GM12878 (cell line): ENCODE measurements at regions not wholly inside any gene's neighbourhood (a gene's known extent, or its start where the extent isn't known, plus 50 kb on each side); places are given as distances from the start of the nearest gene placed in this dataset.

Source experiments
- ATAC-seq: fragments of 200-7000 bp; cut with Tn5 transposase; 3 replicates; pipeline ENCODE4 v1.9.1; 2020; ENCODE audit warnings: mild to moderate bottlenecking, moderate library complexity
- BruUV-seq: library from RNA; stranded (reverse); fragments of 400-500 nt; replicated peaks from 2 replicates; lab custom pipeline; 2021; lab: Mats Ljungman, UMichigan
- CTCF ChIA-PET: fragments of 300-600 bp; sonication (Branson Sonifier 250); formaldehyde crosslinking; extraction: SDS; loops from one replicate; lab custom pipeline; 2021; ENCODE audit warnings: inconsistent platforms; lab: Yijun Ruan, JAX
- POLR2A ChIA-PET: fragments of 350-600 bp; formaldehyde crosslinking; extraction: SDS; loops from one replicate; lab custom pipeline; 2021; ENCODE audit warnings: inconsistent platforms; lab: Charles Lee
- RAD21 ChIA-PET: fragments of 300-600 bp; sonication (Branson Sonifier 250); formaldehyde crosslinking; loops from one replicate; lab custom pipeline; 2023; ENCODE audit warnings: antibody characterized with exemption; ENCODE audit not compliant: unreplicated experiment; lab: Charles Lee
- SMC1A ChIA-PET: fragments of 300-600 bp; sonication (Branson Sonifier 250); formaldehyde crosslinking; loops from one replicate; lab custom pipeline; 2023; ENCODE audit not compliant: unreplicated experiment, uncharacterized antibody; lab: Charles Lee
- DNase-seq: peaks from one replicate; pipeline ENCODE4 v3.0.0-alpha.2; 2011; ENCODE audit warnings: low read depth, low spot score
- FAIRE-seq: peaks from 3 replicates; lab custom pipeline; 2011; peaks lifted over from hg19 to GRCh38; lab: Jason Lieb, UNC
- H2AFZ ChIP-seq: 2 replicates; pipeline ENCODE4 v1.6.0; 2011; ENCODE audit warnings: low read depth, low read length, control low read depth; ENCODE audit not compliant: control insufficient read depth
- H3K27ac ChIP-seq: 2 replicates; pipeline ENCODE4 v1.5.1; 2011; ENCODE audit warnings: control low read depth; ENCODE audit not compliant: control insufficient read depth, insufficient read depth
- H3K27me3 ChIP-seq, 2 experiments: replicated peaks in 1 of 2; 2 replicates each; pipeline versions ENCODE4 v1.6.0 to v1.6.1; 2011; ENCODE audit warnings: low read length in 1 of 2; ENCODE audit not compliant: control insufficient read depth in 2 of 2, insufficient read depth in 2 of 2
- H3K36me3 ChIP-seq, 2 experiments: 2 replicates each; pipeline ENCODE4 v1.5.1; 2011; ENCODE audit warnings: low read length in 1 of 2; ENCODE audit not compliant: control insufficient read depth in 2 of 2, insufficient read depth in 2 of 2
- H3K4me1 ChIP-seq: 2 replicates; pipeline ENCODE4 v1.6.1; 2011; ENCODE audit warnings: mild to moderate bottlenecking, low read length, moderate library complexity, mixed read lengths; ENCODE audit not compliant: control insufficient read depth, insufficient read depth
- H3K4me2 ChIP-seq: 2 replicates; pipeline ENCODE4 v1.6.0; 2011; ENCODE audit warnings: control low read depth; ENCODE audit not compliant: control insufficient read depth, insufficient read depth
- H3K4me3 ChIP-seq: fragments of 200-600 bp; sonication (generic); 2 replicates; pipeline ENCODE4 v1.5.1; 2016
- H3K79me2 ChIP-seq: 2 replicates; pipeline ENCODE4 v1.6.0; 2011; ENCODE audit warnings: low read length; ENCODE audit not compliant: control insufficient read depth, insufficient read depth
- H3K9ac ChIP-seq: 2 replicates; pipeline ENCODE4 v1.8.0; 2011; ENCODE audit warnings: low read length, control low read depth, mixed read lengths; ENCODE audit not compliant: control insufficient read depth, insufficient read depth
- H3K9me3 ChIP-seq: replicated peaks from 3 replicates; pipeline ENCODE4 v1.5.1; 2011; ENCODE audit warnings: mild to moderate bottlenecking, low read length; ENCODE audit not compliant: control insufficient read depth, insufficient read depth
- H4K20me1 ChIP-seq: 2 replicates; pipeline ENCODE4 v1.6.0; 2011; ENCODE audit not compliant: control insufficient read depth, insufficient read depth
- BCLAF1 ChIP-seq: fragments of 450-650 bp; IDR thresholded peaks from 2 replicates; pipeline ENCODE4 v1.6.1; 2017; ENCODE audit warnings: antibody characterized with exemption, mild to moderate bottlenecking, moderate library complexity
- CTCF ChIP-seq, 3 experiments: IDR thresholded peaks in 2 of 3; conservative IDR thresholded peaks in 1 of 3; 2 replicates each; pipeline ENCODE4 v1.5.1; 2011; ENCODE audit warnings: low read depth in 3 of 3, low read length in 3 of 3, mild to moderate bottlenecking in 3 of 3, control low read depth in 2 of 3, moderate library complexity in 2 of 3, inconsistent platforms in 1 of 3, mixed read lengths in 1 of 3; ENCODE audit not compliant: control insufficient read depth in 2 of 3, insufficient read depth in 1 of 3; ENCODE audit errors: extremely low read depth in 1 of 3
- LARP7 ChIP-seq: fragments of 450-650 bp; IDR thresholded peaks from 2 replicates; pipeline ENCODE4 v1.6.1; 2017; ENCODE audit warnings: mild to moderate bottlenecking
- RAD21 ChIP-seq: IDR thresholded peaks from 2 replicates; pipeline ENCODE4 v1.6.1; 2011; ENCODE audit warnings: mild to moderate bottlenecking, low read depth, low read length, moderate library complexity; ENCODE audit not compliant: insufficient read depth
- SMAD1 ChIP-seq: fragments of 450-650 bp; IDR thresholded peaks from 2 replicates; pipeline ENCODE4 v1.6.1; 2018; ENCODE audit warnings: mild to moderate bottlenecking, low read depth; ENCODE audit not compliant: partially characterized antibody
- SMC3 ChIP-seq: IDR thresholded peaks from 2 replicates; pipeline ENCODE4 v1.6.1; 2011; ENCODE audit warnings: low read length, improper control_type of control experiment, borderline replicate concordance
- ZNF384 ChIP-seq: IDR thresholded peaks from 2 replicates; pipeline ENCODE4 v1.6.1; 2012; ENCODE audit warnings: low read depth, mild to moderate bottlenecking, low read length, improper control_type of control experiment, borderline replicate concordance
- ZNF592 ChIP-seq: fragments of 450-650 bp; IDR thresholded peaks from 2 replicates; pipeline ENCODE4 v1.6.1; 2017; ENCODE audit warnings: mild to moderate bottlenecking, moderate library complexity
- WGBS: methylation state at CpG from one replicate; pipeline ENCODE4 v1.1.6; 2016; ENCODE audit warnings: low lambda C conversion rate; ENCODE audit not compliant: insufficient replicate concordance, insufficient coverage; ENCODE audit errors: missing lambda C conversion rate; 5-methylcytosine and 5-hydroxymethylcytosine counted together
- in situ Hi-C: fragments of 300-500 bp; cut with MboI; formaldehyde crosslinking; loops from 9 replicates; pipeline ENCODE4 v1.14.3; 2018; ENCODE audit warnings: mixed read lengths
- intact Hi-C: fragments of 100-400 bp; cut with micrococcal nuclease; formaldehyde crosslinking; loops from one replicate; pipeline ENCODE4 v1.14.2; 2022; ENCODE audit not compliant: unreplicated experiment

GRCh38 chr4:16290681-16291420 is 64.6 kb upstream of the TAPT1 start (continued):
- no peak for TF ChIP-seq ZNF592
- no peak for TF ChIP-seq LARP7

GRCh38 chr4:16289897-16290554 is 63.8 kb upstream of the TAPT1 start:
- Histone ChIP-seq H3K4me1 (no peaks in the 10 kb centered on the region), H3K4me3 (no peak overlapping the region), H2AFZ (no peak overlapping the region), H3K27ac (no peak overlapping the region), H3K79me2 (no peaks in the 10 kb centered on the region), H3K36me3 (no peaks in the 10 kb centered on the region), H3K9me3 (no peaks in the 10 kb centered on the region), H4K20me1 (no peaks in the 10 kb centered on the region; the same call in 1 of the 2 replicates), H3K9ac (no peak overlapping the region), H3K27me3 (peaks cover 0 to 2% of the 10 kb centered on the region in 2 experiments; a peak in 1 of 4 replicates), H3K4me2 (no peak overlapping the region)
- peak; percentile 38 for FAIRE-seq
- no peak for DNase-seq
- ATAC-seq: peak; percentile 64
- intact Hi-C loops: loop anchor here (1.0 to 10.0 kb wide), 5 partner anchors 153 to 1175 kb away; no protein-coding TSS in a partner anchor
- ChIA-PET SMC1A (interaction anchor here (1.1 to 3.4 kb wide), 3 partner anchors 24 to 1179 kb away, joined by 3 to 10 read pairs (median 4); no protein-coding TSS in a partner anchor), POLR2A (no interaction called here), RAD21 (interaction anchor here (1.2 kb wide), 1 partner anchor 1034 kb away, joined by 3 read pairs; no protein-coding TSS in a partner anchor), CTCF (interaction anchor here (0.6 to 1.6 kb wide), 6 partner anchors 153 to 1447 kb away, joined by 3 to 12 read pairs (median 4); no protein-coding TSS in a partner anchor)
- BruUV-seq: no TSS peak
- WGBS: 0% methylated on average over 4 of the region's 4 CpGs
- in situ Hi-C loops: loop anchor here (5.0 to 10.0 kb wide), 3 partner anchors 162 to 1177 kb away; no protein-coding TSS in a partner anchor
- TF ChIP-seq RAD21 (peak; percentile 68), ZNF384 (no peak), BCLAF1 (no peak), SMC3 (peak; percentile 36; the same call in 1 of the 2 replicates), CTCF (IDR thresholded peaks at IDR 0.05 in 2 of 3, conservative IDR thresholded peaks at IDR 0.05 in 1 of 3; ENCODE audit: control insufficient read depth in 2 of 3, extremely low read depth in 1 of 3, insufficient read depth in 1 of 3, low read depth in 3 of 3, low read length in 3 of 3) (peak; percentile 36 to 59 (median 44); a peak in 4 of 6 replicates), SMAD1 (no peak)
